Activated CD4-positive, alpha-beta T cell treated with anti-CD3 and anti-CD28 coated beads, Interleukin-2, amount 10 ng/mL, durations not matched to agents 7 days and 5 days (primary cell): ENCODE measurements at regions not wholly inside any gene's neighbourhood (a gene's known extent, or its start where the extent isn't known, plus 50 kb on each side); places are given as distances from the start of the nearest gene placed in this dataset.

Source experiments
- CTCF ChIA-PET: fragments of 350-600 bp; sonication (Branson Sonifier 250); formaldehyde crosslinking; loops from one replicate; lab custom pipeline; 2021; ENCODE audit warnings: antibody characterized with exemption; lab: Charles Lee
- POLR2A ChIA-PET: fragments of 350-600 bp; sonication (Branson Sonifier 250); formaldehyde crosslinking; loops from one replicate; lab custom pipeline; 2021; ENCODE audit warnings: antibody characterized with exemption; lab: Charles Lee
- DNase-seq: peaks from one replicate; pipeline ENCODE4 v3.0.0-alpha.2; 2020
- H3K27ac Mint-ChIP-seq: one replicate; pipeline ENCODE4 v1.8.0; 2021; ENCODE audit warnings: mild to moderate bottlenecking, moderate library complexity, mixed read lengths
- H3K27me3 Mint-ChIP-seq: one replicate; pipeline ENCODE4 v1.8.0; 2021; ENCODE audit warnings: mixed read lengths
- H3K36me3 Mint-ChIP-seq: one replicate; pipeline ENCODE4 v1.8.0; 2021; ENCODE audit warnings: low read depth, mixed read lengths
- H3K4me1 Mint-ChIP-seq: one replicate; pipeline ENCODE4 v1.8.0; 2021; ENCODE audit warnings: mixed read lengths
- H3K4me3 Mint-ChIP-seq: one replicate; pipeline ENCODE4 v1.8.0; 2021; ENCODE audit warnings: mild to moderate bottlenecking, moderate library complexity, mixed read lengths
- H3K9me3 Mint-ChIP-seq: one replicate; pipeline ENCODE4 v1.8.0; 2021; ENCODE audit warnings: mixed read lengths

- H3K9me3 Mint-ChIP-seq = no peaks in the 10 kb centered on the region
- no peak for DNase-seq
- H3K4me3 Mint-ChIP-seq = no peak overlapping the region
- ChIA-PET POLR2A (no interaction called here), CTCF (interaction anchor here (0.6 kb wide), 1 partner anchor 130 kb away, joined by 4 read pairs; no protein-coding TSS in a partner anchor)
- no peaks in the 10 kb centered on the region for H3K4me1 Mint-ChIP-seq
- H3K36me3 Mint-ChIP-seq = no peaks in the 10 kb centered on the region
- H3K27me3 Mint-ChIP-seq = no peaks in the 10 kb centered on the region
- H3K27ac Mint-ChIP-seq = no peak overlapping the region
Observed at GRCh38 chr1:48105165-48105564, 108.0 kb upstream of the TRABD2B start.

- POLR2A ChIA-PET = no interaction called here
Observed at GRCh38 chr1:48103495-48103894, 106.3 kb upstream of the TRABD2B start.

GRCh38 chr1:48102766-48103165 lies 105.6 kb upstream of the TRABD2B start:
- Mint-ChIP-seq H3K36me3 (no peaks in the 10 kb centered on the region), H3K4me3 (no peak overlapping the region), H3K4me1 (no peaks in the 10 kb centered on the region), H3K27me3 (peaks cover 4% of the 10 kb centered on the region), H3K9me3 (no peaks in the 10 kb centered on the region), H3K27ac (no peak overlapping the region)
- CTCF ChIA-PET = no interaction called here
- POLR2A ChIA-PET = no interaction called here
- DNase-seq = no peak

More at GRCh38 chr1:48103495-48103894, 106.3 kb upstream of the TRABD2B start:
- Mint-ChIP-seq H3K36me3 (no peaks in the 10 kb centered on the region), H3K27me3 (peaks cover 2% of the 10 kb centered on the region), H3K9me3 (no peaks in the 10 kb centered on the region), H3K27ac (no peak overlapping the region), H3K4me1 (no peaks in the 10 kb centered on the region), H3K4me3 (no peak overlapping the region)
- CTCF ChIA-PET = no interaction called here
- no peak for DNase-seq

- H3K27me3 Mint-ChIP-seq = peaks cover 18% of the 10 kb centered on the region
- no peak for DNase-seq
- no peaks in the 10 kb centered on the region for H3K9me3 Mint-ChIP-seq
- H3K36me3 Mint-ChIP-seq = no peaks in the 10 kb centered on the region
- H3K27ac Mint-ChIP-seq = no peak overlapping the region
- peaks cover under 1% of the 10 kb centered on the region for H3K4me1 Mint-ChIP-seq
- no peak overlapping the region for H3K4me3 Mint-ChIP-seq
- CTCF ChIA-PET = no interaction called here
- POLR2A ChIA-PET = no interaction called here
Observed at GRCh38 chr1:48099072-48099773, 102.0 kb upstream of the TRABD2B start.

- Mint-ChIP-seq H3K4me1 (peaks cover 7% of the 10 kb centered on the region), H3K27ac (no peak overlapping the region), H3K9me3 (no peaks in the 10 kb centered on the region), H3K4me3 (peak overlapping the region; percentile 40), H3K36me3 (no peaks in the 10 kb centered on the region), H3K27me3 (peaks cover 38% of the 10 kb centered on the region)
- POLR2A ChIA-PET = no interaction called here
- peak; percentile 76 for DNase-seq
- CTCF ChIA-PET = no interaction called here
Observed at GRCh38 chr1:48093696-48094528, 96.7 kb upstream of the TRABD2B start.

GRCh38 chr1:48093147-48093546 lies 96.0 kb upstream of the TRABD2B start:
- DNase-seq = no peak
- peaks cover 7% of the 10 kb centered on the region for H3K4me1 Mint-ChIP-seq
- no peaks in the 10 kb centered on the region for H3K9me3 Mint-ChIP-seq
- peaks cover 35% of the 10 kb centered on the region for H3K27me3 Mint-ChIP-seq
- H3K4me3 Mint-ChIP-seq = no peak overlapping the region
- CTCF ChIA-PET = no interaction called here
- H3K27ac Mint-ChIP-seq = no peak overlapping the region
- H3K36me3 Mint-ChIP-seq = no peaks in the 10 kb centered on the region
- POLR2A ChIA-PET = no interaction called here

GRCh38 chr1:48092401-48092800 lies 95.2 kb upstream of the TRABD2B start:
- DNase-seq = no peak
- H3K36me3 Mint-ChIP-seq = no peaks in the 10 kb centered on the region
- no peaks in the 10 kb centered on the region for H3K9me3 Mint-ChIP-seq
- ChIA-PET CTCF (no interaction called here), POLR2A (no interaction called here)
- no peak overlapping the region for H3K4me3 Mint-ChIP-seq
- peaks cover 33% of the 10 kb centered on the region for H3K27me3 Mint-ChIP-seq
- peaks cover 7% of the 10 kb centered on the region for H3K4me1 Mint-ChIP-seq
- no peak overlapping the region for H3K27ac Mint-ChIP-seq

- Mint-ChIP-seq H3K27me3 (peaks cover 36% of the 10 kb centered on the region), H3K36me3 (no peaks in the 10 kb centered on the region), H3K27ac (no peak overlapping the region), H3K9me3 (no peaks in the 10 kb centered on the region), H3K4me3 (no peak overlapping the region), H3K4me1 (peaks cover 7% of the 10 kb centered on the region)
- ChIA-PET CTCF (no interaction called here), POLR2A (no interaction called here)
- DNase-seq = no peak
Observed at GRCh38 chr1:48089356-48089891, 92.2 kb upstream of the TRABD2B start.

GRCh38 chr1:48084826-48085225 lies 87.6 kb upstream of the TRABD2B start:
- Mint-ChIP-seq H3K4me3 (no peak overlapping the region), H3K4me1 (no peaks in the 10 kb centered on the region), H3K27ac (no peak overlapping the region), H3K36me3 (no peaks in the 10 kb centered on the region), H3K9me3 (no peaks in the 10 kb centered on the region), H3K27me3 (peaks cover 18% of the 10 kb centered on the region)
- CTCF ChIA-PET = no interaction called here
- DNase-seq = no peak
- POLR2A ChIA-PET = no interaction called here

GRCh38 chr1:48082271-48082962 lies 85.2 kb upstream of the TRABD2B start:
- Mint-ChIP-seq H3K9me3 (no peaks in the 10 kb centered on the region), H3K36me3 (no peaks in the 10 kb centered on the region), H3K27me3 (peaks cover 20% of the 10 kb centered on the region), H3K4me3 (no peak overlapping the region), H3K4me1 (no peaks in the 10 kb centered on the region), H3K27ac (no peak overlapping the region)
- DNase-seq = no peak
- ChIA-PET POLR2A (no interaction called here), CTCF (no interaction called here)

- no peak for DNase-seq
- ChIA-PET POLR2A (no interaction called here), CTCF (interaction anchor here (0.6 kb wide), 1 partner anchor 71 kb away, joined by 3 read pairs; no protein-coding TSS in a partner anchor)
- no peaks in the 10 kb centered on the region for H3K9me3 Mint-ChIP-seq
- no peak overlapping the region for H3K27ac Mint-ChIP-seq
- H3K4me3 Mint-ChIP-seq = no peak overlapping the region
- peaks cover 14% of the 10 kb centered on the region for H3K27me3 Mint-ChIP-seq
- no peaks in the 10 kb centered on the region for H3K4me1 Mint-ChIP-seq
- H3K36me3 Mint-ChIP-seq = no peaks in the 10 kb centered on the region
Observed at GRCh38 chr1:48080331-48081255, 83.4 kb upstream of the TRABD2B start.

GRCh38 chr1:48079096-48079495 lies 81.9 kb upstream of the TRABD2B start:
- DNase-seq = no peak
- POLR2A ChIA-PET = no interaction called here
- Mint-ChIP-seq H3K4me1 (no peaks in the 10 kb centered on the region), H3K27ac (no peak overlapping the region), H3K9me3 (no peaks in the 10 kb centered on the region), H3K27me3 (peaks cover 7% of the 10 kb centered on the region), H3K4me3 (no peak overlapping the region), H3K36me3 (no peaks in the 10 kb centered on the region)
- CTCF ChIA-PET = no interaction called here
